IMR-90 (cell line): ENCODE measurements at regions not wholly inside any gene's neighbourhood (a gene's known extent, or its start where the extent isn't known, plus 50 kb on each side); places are given as distances from the start of the nearest gene placed in this dataset.
A peak's percentile ranks its signal among the peaks of the same experiment; 100 is the strongest.

Experiments used
- ATAC-seq: fragments of 200-7000 bp; cut with Tn5 transposase; 2 replicates; pipeline ENCODE4 v1.9.1; 2020; ENCODE audit warnings: low read depth, mild to moderate bottlenecking, moderate library complexity
- BruUV-seq: library from RNA; stranded (reverse); fragments of 400-500 nt; replicated peaks from 2 replicates; lab custom pipeline; 2021; lab: Mats Ljungman, UMichigan
- CTCF ChIA-PET: fragments of 300-600 bp; formaldehyde crosslinking; extraction: SDS; loops from one replicate; lab custom pipeline; 2021; ENCODE audit warnings: antibody characterized with exemption; lab: Yijun Ruan, JAX
- POLR2A ChIA-PET: fragments of 300-600 bp; sonication (Branson Sonifier 250); formaldehyde crosslinking; loops from one replicate; lab custom pipeline; 2022; ENCODE audit warnings: antibody characterized with exemption; ENCODE audit not compliant: unreplicated experiment; lab: Charles Lee
- DNase-seq: peaks from one replicate; pipeline ENCODE4 v3.0.0; 2013
- H2AFZ ChIP-seq: replicated peaks from 2 replicates; pipeline ENCODE3; 2013; ENCODE audit warnings: low read length, mild to moderate bottlenecking; ENCODE audit not compliant: poor library complexity
- H2AK5ac ChIP-seq: 2 replicates; pipeline ENCODE4 v1.6.1; 2013; ENCODE audit warnings: low read depth, low read length, inconsistent platforms
- H2AK9ac ChIP-seq: replicated peaks from 2 replicates; pipeline ENCODE3; 2013; ENCODE audit warnings: mild to moderate bottlenecking, low read depth, low read length, moderate library complexity; ENCODE audit not compliant: poor library complexity
- H2BK120ac ChIP-seq: 2 replicates; pipeline ENCODE4 v1.6.1; 2013; ENCODE audit warnings: low read depth, low read length, inconsistent platforms
- H2BK15ac ChIP-seq: 3 replicates; pipeline ENCODE4 v1.6.1; 2013; ENCODE audit warnings: low read depth, low read length, inconsistent platforms
- H2BK20ac ChIP-seq: 2 replicates; pipeline ENCODE4 v1.6.1; 2013; ENCODE audit warnings: low read depth, mild to moderate bottlenecking, inconsistent platforms, low read length, moderate library complexity
- H2BK5ac ChIP-seq: 2 replicates; pipeline ENCODE4 v1.6.1; 2013; ENCODE audit warnings: mild to moderate bottlenecking, low read depth, low read length, inconsistent platforms; ENCODE audit not compliant: poor library complexity, severe bottlenecking
- H3K14ac ChIP-seq: replicated peaks from 2 replicates; pipeline ENCODE4 v1.6.1; 2013; ENCODE audit warnings: low read depth, low read length, inconsistent platforms
- H3K18ac ChIP-seq: 2 replicates; pipeline ENCODE4 v1.6.1; 2013; ENCODE audit warnings: low read depth, low read length, control low read depth
- H3K23ac ChIP-seq: 2 replicates; pipeline ENCODE4 v1.6.1; 2013; ENCODE audit warnings: low read depth, low read length, inconsistent platforms
- H3K27ac ChIP-seq: 2 replicates; pipeline ENCODE4 v1.5.1; 2013; ENCODE audit warnings: mild to moderate bottlenecking, control low read depth, low read length; ENCODE audit not compliant: insufficient read depth
- H3K27me3 ChIP-seq: 2 replicates; pipeline ENCODE4 v1.6.1; 2013; ENCODE audit warnings: low read length; ENCODE audit not compliant: control insufficient read depth, insufficient read depth
- H3K36me3 ChIP-seq: 2 replicates; pipeline ENCODE4 v1.6.1; 2013; ENCODE audit warnings: low read length, mixed read lengths; ENCODE audit not compliant: control insufficient read depth, insufficient read depth
- H3K4ac ChIP-seq: 2 replicates; pipeline ENCODE4 v1.6.1; 2013; ENCODE audit warnings: low read depth, low read length, inconsistent platforms
- H3K4me1 ChIP-seq: 2 replicates; pipeline ENCODE4 v1.6.1; 2013; ENCODE audit warnings: low read length, mixed read lengths; ENCODE audit not compliant: control insufficient read depth, insufficient read depth
- H3K4me2 ChIP-seq: 2 replicates; pipeline ENCODE4 v1.6.1; 2013; ENCODE audit warnings: low read depth, mild to moderate bottlenecking, control low read depth, low read length, moderate library complexity
- H3K4me3 ChIP-seq: 2 replicates; pipeline ENCODE4 v1.5.1; 2013; ENCODE audit warnings: low read depth, mild to moderate bottlenecking, control low read depth, low read length, moderate library complexity; ENCODE audit not compliant: insufficient read depth
- H3K56ac ChIP-seq: 2 replicates; pipeline ENCODE4 v1.6.1; 2013; ENCODE audit warnings: low read length, inconsistent platforms; ENCODE audit not compliant: insufficient read depth; ENCODE audit errors: extremely low read depth
- H3K79me1 ChIP-seq, 2 experiments: 2 replicates each; pipeline ENCODE4 v1.6.1; 2013; ENCODE audit warnings: low read length in 2 of 2, inconsistent platforms in 1 of 2, low read depth in 1 of 2
- H3K9ac ChIP-seq: 2 replicates; pipeline ENCODE4 v1.6.1; 2013; ENCODE audit warnings: low read depth, low read length, control low read depth
- H3K9me1 ChIP-seq: 2 replicates; pipeline ENCODE4 v1.6.1; 2013; ENCODE audit warnings: low read length, inconsistent platforms; ENCODE audit not compliant: insufficient read depth
- H3K9me3 ChIP-seq: 2 replicates; pipeline ENCODE4 v1.6.1; 2013; ENCODE audit warnings: low read length; ENCODE audit not compliant: control insufficient read depth, insufficient read depth
- H4K20me1 ChIP-seq: 2 replicates; pipeline ENCODE4 v1.6.1; 2013; ENCODE audit warnings: low read length, inconsistent platforms; ENCODE audit not compliant: insufficient read depth
- H4K5ac ChIP-seq: 2 replicates; pipeline ENCODE4 v1.6.1; 2013; ENCODE audit warnings: mild to moderate bottlenecking, low read depth, low read length, control low read depth
- H4K8ac ChIP-seq, 2 experiments: 2 replicates each; pipeline ENCODE4 v1.6.1; 2013; ENCODE audit warnings: low read depth in 2 of 2, low read length in 2 of 2, control low read depth in 1 of 2, inconsistent platforms in 1 of 2
- H4K91ac ChIP-seq: 2 replicates; pipeline ENCODE4 v1.6.1; 2013; ENCODE audit warnings: low read depth, low read length, inconsistent platforms; ENCODE audit not compliant: insufficient read depth
- POLR2A ChIP-seq: IDR thresholded peaks from 2 replicates; pipeline ENCODE4 v1.6.1; 2012; ENCODE audit warnings: mild to moderate bottlenecking, low read depth, low read length
- RAD21 ChIP-seq: IDR thresholded peaks from 2 replicates; pipeline ENCODE4 v1.6.1; 2012; ENCODE audit warnings: low read length, improper control_type of control experiment
- WGBS, 2 experiments: methylation state at CpG; one replicate each; pipeline versions ENCODE4 v1.1.5 to v1.1.7; 2013; ENCODE audit warnings: missing lambda C conversion rate in 2 of 2; ENCODE audit not compliant: insufficient read length in 1 of 2; ENCODE audit errors: extremely low coverage in 2 of 2; 5-methylcytosine and 5-hydroxymethylcytosine counted together
- dilution Hi-C: fragments of 300-500 bp; cut with HindIII; formaldehyde crosslinking; loops from one replicate; pipeline ENCODE4 v1.14.3; 2018; ENCODE audit warnings: low sequenced_read_pairs; ENCODE audit not compliant: unreplicated experiment
- in situ Hi-C: fragments of 300-500 bp; cut with MboI; formaldehyde crosslinking; loops from 3 replicates; pipeline ENCODE4 v1.14.3; 2019; ENCODE audit warnings: low sequenced_read_pairs, inconsistent platforms, mixed read lengths
- intact Hi-C: fragments of 100-400 bp; cut with micrococcal nuclease; formaldehyde crosslinking; loops from 2 replicates; pipeline ENCODE4 v1.10.0; 2022

- Histone ChIP-seq H2AFZ (no peak overlapping the region), H2BK20ac (no peak overlapping the region), H3K9me3 (no peaks in the 10 kb centered on the region), H3K56ac (no peak overlapping the region), H3K23ac (no peak overlapping the region), H3K14ac (no peak overlapping the region), H3K9me1 (peaks cover 14% of the 10 kb centered on the region), H4K5ac (no peak overlapping the region), H3K4me3 (no peak overlapping the region), H3K4ac (no peak overlapping the region), H3K36me3 (no peaks in the 10 kb centered on the region), H4K20me1 (no peaks in the 10 kb centered on the region), H3K4me2 (no peak overlapping the region), H4K91ac (no peak overlapping the region), H3K18ac (peak overlapping the region; percentile 9; the same call in 1 of the 2 replicates), H3K27ac (no peak overlapping the region), H2BK5ac (no peak overlapping the region), H2AK9ac (no peak overlapping the region), H4K8ac (peak overlapping the region in 1 of 2 experiments; percentile 6; a peak in 1 of 4 replicates), H2BK15ac (no peak overlapping the region), H2BK120ac (peak overlapping the region; percentile 4; the same call in 1 of the 2 replicates), H3K4me1 (peaks cover 19% of the 10 kb centered on the region), H3K27me3 (no peaks in the 10 kb centered on the region), H3K9ac (no peak overlapping the region), H2AK5ac (no peak overlapping the region), H3K79me1 (no peaks in the 10 kb centered on the region)
- ChIA-PET POLR2A (no interaction called here), CTCF (interaction anchor here (1.2 kb wide), 2 partner anchors 9 to 16 kb away, joined by 3 to 5 read pairs; no protein-coding TSS in a partner anchor)
- in situ Hi-C loops, result no loop called here
- peak; percentile 24 for DNase-seq
- ATAC-seq, result no peak
- TF ChIP-seq RAD21, result no peak
- TF ChIP-seq POLR2A, result no peak
- WGBS, 2 experiments, result no CpG with 5 or more reads among the region's 4 CpGs
- dilution Hi-C loops, result no loop called here
- BruUV-seq, result no TSS peak
- intact Hi-C loops, result no loop called here
Measured at GRCh38 chr4:53813998-53814397, 222.7 kb upstream of the LNX1 start.
